KMS-11 (cell line): ENCODE measurements at regions not wholly inside any gene's neighbourhood (a gene's known extent, or its start where the extent isn't known, plus 50 kb on each side); places are given as distances from the start of the nearest gene placed in this dataset.
A peak's percentile ranks its signal among the peaks of the same experiment; 100 is the strongest.

Source experiments
- H2AFZ ChIP-seq: fragments of 200-600 bp; sonication (generic); 2 replicates; pipeline ENCODE4 v1.6.1; 2016; ENCODE audit warnings: antibody characterized with exemption, mixed run types, low read depth
- H3K27ac ChIP-seq: fragments of 200-600 bp; sonication (generic); 2 replicates; pipeline ENCODE4 v1.6.1; 2016; ENCODE audit warnings: mild to moderate bottlenecking, mixed run types
- H3K27me3 ChIP-seq: fragments of 200-600 bp; sonication (generic); 2 replicates; pipeline ENCODE4 v1.6.1; 2017; ENCODE audit warnings: mild to moderate bottlenecking, low read depth, mixed run types, moderate library complexity; ENCODE audit not compliant: insufficient read depth
- H3K36me3 ChIP-seq: fragments of 200-600 bp; sonication (generic); 2 replicates; pipeline ENCODE4 v1.6.1; 2017; ENCODE audit warnings: mild to moderate bottlenecking, mixed run types; ENCODE audit not compliant: insufficient read depth
- H3K4me1 ChIP-seq: fragments of 200-600 bp; sonication (generic); 2 replicates; pipeline ENCODE4 v1.6.1; 2016; ENCODE audit warnings: mild to moderate bottlenecking, low read depth, mixed run types; ENCODE audit not compliant: poor library complexity, severe bottlenecking
- H3K4me2 ChIP-seq: fragments of 200-600 bp; sonication (generic); 2 replicates; pipeline ENCODE4 v1.7.0; 2016; ENCODE audit warnings: mild to moderate bottlenecking, mixed run types
- H3K4me3 ChIP-seq: fragments of 200-600 bp; sonication (generic); IDR thresholded peaks from 2 replicates; pipeline ENCODE4 v1.6.1; 2017; ENCODE audit warnings: low read depth, low read length, mixed read lengths; ENCODE audit not compliant: insufficient read depth
- H3K79me2 ChIP-seq: fragments of 200-600 bp; sonication (generic); 2 replicates; pipeline ENCODE4 v1.6.1; 2016; ENCODE audit warnings: low read depth, mixed run types; ENCODE audit not compliant: insufficient read depth
- H3K9ac ChIP-seq: fragments of 200-600 bp; sonication (generic); 2 replicates; pipeline ENCODE4 v1.6.1; 2016; ENCODE audit warnings: mild to moderate bottlenecking, mixed run types
- H4K20me1 ChIP-seq: fragments of 200-600 bp; sonication (generic); 2 replicates; pipeline ENCODE4 v1.6.1; 2016; ENCODE audit warnings: mild to moderate bottlenecking, mixed run types; ENCODE audit not compliant: insufficient read depth
- TF ChIP-seq, protein P1 (sequence below): fragments of 200-600 bp; sonication (generic); conservative IDR thresholded peaks from 2 replicates; pipeline ENCODE4 v1.6.1; 2017; ENCODE audit warnings: low read depth, mild to moderate bottlenecking, antibody characterized with exemption, low read length, moderate library complexity, mixed read lengths

- H2AFZ ChIP-seq: no peak overlapping the region
- no peak overlapping the region for H3K4me3 ChIP-seq
- no peaks in the 10 kb centered on the region for H3K27me3 ChIP-seq
- H3K4me2 ChIP-seq: no peak overlapping the region
- H4K20me1 ChIP-seq: no peaks in the 10 kb centered on the region
- H3K36me3 ChIP-seq: no peaks in the 10 kb centered on the region
- H3K9ac ChIP-seq: no peak overlapping the region
- H3K4me1 ChIP-seq: no peaks in the 10 kb centered on the region
- no peaks in the 10 kb centered on the region for H3K79me2 ChIP-seq
- TF ChIP-seq, protein P1, sequence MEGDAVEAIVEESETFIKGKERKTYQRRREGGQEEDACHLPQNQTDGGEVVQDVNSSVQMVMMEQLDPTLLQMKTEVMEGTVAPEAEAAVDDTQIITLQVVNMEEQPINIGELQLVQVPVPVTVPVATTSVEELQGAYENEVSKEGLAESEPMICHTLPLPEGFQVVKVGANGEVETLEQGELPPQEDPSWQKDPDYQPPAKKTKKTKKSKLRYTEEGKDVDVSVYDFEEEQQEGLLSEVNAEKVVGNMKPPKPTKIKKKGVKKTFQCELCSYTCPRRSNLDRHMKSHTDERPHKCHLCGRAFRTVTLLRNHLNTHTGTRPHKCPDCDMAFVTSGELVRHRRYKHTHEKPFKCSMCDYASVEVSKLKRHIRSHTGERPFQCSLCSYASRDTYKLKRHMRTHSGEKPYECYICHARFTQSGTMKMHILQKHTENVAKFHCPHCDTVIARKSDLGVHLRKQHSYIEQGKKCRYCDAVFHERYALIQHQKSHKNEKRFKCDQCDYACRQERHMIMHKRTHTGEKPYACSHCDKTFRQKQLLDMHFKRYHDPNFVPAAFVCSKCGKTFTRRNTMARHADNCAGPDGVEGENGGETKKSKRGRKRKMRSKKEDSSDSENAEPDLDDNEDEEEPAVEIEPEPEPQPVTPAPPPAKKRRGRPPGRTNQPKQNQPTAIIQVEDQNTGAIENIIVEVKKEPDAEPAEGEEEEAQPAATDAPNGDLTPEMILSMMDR: no peak
- no peak overlapping the region for H3K27ac ChIP-seq
Measured at GRCh38 chr4:136055360-136055759, 1476.9 kb downstream of the PCDH18 start.

- no peaks in the 10 kb centered on the region for H3K27me3 ChIP-seq
- H3K4me3 ChIP-seq: no peak overlapping the region
- H3K4me2 ChIP-seq: no peak overlapping the region
- TF ChIP-seq, protein P1: no peak
- no peak overlapping the region for H2AFZ ChIP-seq
- H3K27ac ChIP-seq: no peak overlapping the region
- H3K79me2 ChIP-seq: no peaks in the 10 kb centered on the region
- H4K20me1 ChIP-seq: no peaks in the 10 kb centered on the region
- no peak overlapping the region for H3K9ac ChIP-seq
- no peaks in the 10 kb centered on the region for H3K4me1 ChIP-seq
- H3K36me3 ChIP-seq: no peaks in the 10 kb centered on the region
Measured at GRCh38 chr4:136036744-136037143, 1495.5 kb downstream of the PCDH18 start.

- no peaks in the 10 kb centered on the region for H3K4me1 ChIP-seq
- no peak overlapping the region for H3K4me2 ChIP-seq
- no peak overlapping the region for H3K9ac ChIP-seq
- H3K36me3 ChIP-seq: no peaks in the 10 kb centered on the region
- H3K4me3 ChIP-seq: no peak overlapping the region
- H3K79me2 ChIP-seq: no peaks in the 10 kb centered on the region
- TF ChIP-seq, protein P1: no peak
- H2AFZ ChIP-seq: peak overlapping the region; percentile 13; the same call in 1 of the 2 replicates
- H3K27ac ChIP-seq: no peak overlapping the region
- H4K20me1 ChIP-seq: no peaks in the 10 kb centered on the region
- no peaks in the 10 kb centered on the region for H3K27me3 ChIP-seq
Measured at GRCh38 chr4:136032391-136032790, 1499.9 kb downstream of the PCDH18 start.

- Histone ChIP-seq H3K79me2 (no peaks in the 10 kb centered on the region), H3K27ac (no peak overlapping the region), H2AFZ (no peak overlapping the region), H3K27me3 (no peaks in the 10 kb centered on the region), H3K36me3 (no peaks in the 10 kb centered on the region), H3K4me2 (no peak overlapping the region), H3K4me3 (no peak overlapping the region), H3K9ac (no peak overlapping the region), H4K20me1 (no peaks in the 10 kb centered on the region), H3K4me1 (no peaks in the 10 kb centered on the region)
- TF ChIP-seq, protein P1: no peak
Measured at GRCh38 chr4:136025540-136025939, 1506.8 kb downstream of the PCDH18 start.
